Naive B cell (primary cell): ENCODE measurements at regions not wholly inside any gene's neighbourhood (a gene's known extent, or its start where the extent isn't known, plus 50 kb on each side); places are given as distances from the start of the nearest gene placed in this dataset.

Source experiments
- ATAC-seq, 2 donors: fragments of 150-1000 bp; cut with Tn5 transposase; 2 replicates each; pipeline ENCODE4 v1.10.0; 2021; ENCODE audit warnings: low read depth in 2 of 2, mild to moderate bottlenecking in 2 of 2, moderate library complexity in 2 of 2
- DNase-seq: peaks from one replicate; pipeline ENCODE4 v3.0.0; 2022
- H3K27ac Mint-ChIP-seq, 6 donors: one replicate each; pipeline ENCODE4 v1.8.0; 2020 to 2022; ENCODE audit warnings: mild to moderate bottlenecking in 6 of 6, mixed read lengths in 6 of 6, moderate library complexity in 5 of 6, inconsistent platforms in 2 of 6
- H3K27me3 Mint-ChIP-seq, 3 donors: one replicate each; pipeline ENCODE4 v1.8.0; 2021 to 2022; ENCODE audit warnings: mixed read lengths in 3 of 3, mild to moderate bottlenecking in 1 of 3
- H3K36me3 Mint-ChIP-seq, 2 donors: one replicate each; pipeline ENCODE4 v1.8.0; 2020 to 2022; ENCODE audit warnings: mixed read lengths in 2 of 2, inconsistent platforms in 1 of 2, mild to moderate bottlenecking in 1 of 2
- H3K4me1 Mint-ChIP-seq, 3 donors: one replicate each; pipeline ENCODE4 v1.8.0; 2020 to 2022; ENCODE audit warnings: mixed read lengths in 3 of 3, inconsistent platforms in 1 of 3, mild to moderate bottlenecking in 1 of 3, moderate library complexity in 1 of 3
- H3K4me3 Mint-ChIP-seq, 8 donors: one replicate each; pipeline ENCODE4 v1.8.0; 2020 to 2022; ENCODE audit warnings: mild to moderate bottlenecking in 8 of 8, mixed read lengths in 8 of 8, moderate library complexity in 8 of 8, inconsistent platforms in 2 of 8
- H3K9me3 Mint-ChIP-seq, 7 donors: one replicate each; pipeline ENCODE4 v1.8.0; 2020 to 2022; ENCODE audit warnings: mixed read lengths in 7 of 7, mild to moderate bottlenecking in 5 of 7, inconsistent platforms in 2 of 7, moderate library complexity in 1 of 7

DNA sequence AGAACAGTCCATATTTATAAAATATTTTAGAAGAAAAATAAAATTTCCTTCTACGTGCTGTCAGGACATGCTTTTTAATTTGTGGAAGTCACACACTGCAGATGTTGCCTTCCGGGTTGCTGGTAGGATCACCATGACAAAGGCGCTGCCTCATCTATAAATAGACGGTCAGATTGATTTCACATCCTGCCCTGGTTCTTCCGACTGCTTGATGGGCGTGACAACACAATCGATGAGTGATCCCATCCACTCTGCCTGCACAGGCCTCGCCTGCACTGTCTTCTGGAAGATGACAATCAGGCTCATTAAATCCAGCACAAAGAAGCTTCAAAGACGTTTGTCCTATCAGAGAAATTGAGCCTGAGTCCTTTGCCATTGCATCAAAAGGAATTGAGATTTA, 318.9 kb upstream of the TRIB2 start:
- Mint-ChIP-seq H3K27me3 (peaks cover 0 to 5% (median 4%) of the 10 kb centered on the region in 3 donors), H3K36me3 (peaks cover 5 to 8% of the 10 kb centered on the region in 2 donors), H3K27ac (no peak overlapping the region), H3K9me3 (peaks cover 0 to 9% (median 4%) of the 10 kb centered on the region in 7 donors), H3K4me1 (peaks cover 0 to 9% (median 5%) of the 10 kb centered on the region in 3 donors), H3K4me3 (peak overlapping the region in 1 of 8 donors; percentile 66)
- DNase-seq (no peak), ATAC-seq (no peak)

DNA sequence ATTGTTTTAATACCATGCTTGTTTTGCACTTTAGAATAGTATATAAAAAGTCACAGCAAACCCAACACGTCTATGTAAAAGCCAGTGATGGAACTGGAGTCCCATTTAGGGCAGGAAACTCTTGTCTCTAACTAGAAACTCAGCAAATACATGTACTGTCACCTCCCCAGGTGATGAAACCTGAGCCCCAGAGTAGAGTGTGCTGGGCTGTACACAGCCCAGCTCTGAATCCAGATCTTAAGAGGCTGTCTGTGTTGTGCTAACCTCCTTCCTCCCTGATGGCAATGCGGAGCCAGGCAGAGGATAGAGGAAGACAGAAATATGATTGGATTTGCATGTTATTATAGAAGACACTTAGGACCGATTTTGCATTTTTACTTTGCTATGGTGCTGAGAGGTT, 317.5 kb upstream of the TRIB2 start:
- DNase-seq (no peak), ATAC-seq (no peak)
- Mint-ChIP-seq H3K4me3 (no peak overlapping the region), H3K27ac (no peak overlapping the region), H3K9me3 (peaks cover 4 to 16% (median 11%) of the 10 kb centered on the region in 7 donors), H3K27me3 (peaks cover 0 to 5% (median 4%) of the 10 kb centered on the region in 3 donors), H3K36me3 (peaks cover 5 to 16% of the 10 kb centered on the region in 2 donors), H3K4me1 (peaks cover 0 to 9% (median 5%) of the 10 kb centered on the region in 3 donors)

DNA sequence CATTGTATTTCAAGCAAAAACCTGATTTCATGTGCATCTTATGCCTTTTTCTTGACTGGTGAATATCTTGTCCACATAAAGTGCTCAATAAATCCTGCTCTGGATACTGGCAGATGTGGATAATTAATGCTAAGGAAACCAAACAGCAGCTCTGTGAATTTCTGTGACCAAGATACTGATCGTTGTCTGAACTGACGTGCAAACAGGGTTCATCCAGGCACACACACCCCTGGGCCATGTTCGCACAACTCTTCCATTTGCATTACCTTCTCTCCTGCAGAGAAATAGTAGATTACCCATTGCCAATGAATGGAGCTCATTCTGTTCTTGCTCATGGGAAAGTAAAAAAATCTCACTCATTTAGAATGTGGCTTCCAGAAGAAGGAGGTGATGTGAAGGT, 316.2 kb upstream of the TRIB2 start:
- Mint-ChIP-seq H3K27ac (no peak overlapping the region), H3K27me3 (peaks cover 0 to 9% (median 4%) of the 10 kb centered on the region in 3 donors), H3K4me1 (peaks cover 0 to 18% (median 8%) of the 10 kb centered on the region in 3 donors), H3K4me3 (no peak overlapping the region), H3K36me3 (peaks cover 5 to 16% of the 10 kb centered on the region in 2 donors), H3K9me3 (peaks cover 4 to 16% (median 12%) of the 10 kb centered on the region in 7 donors)
- ATAC-seq: no peak
- no peak for DNase-seq

DNA sequence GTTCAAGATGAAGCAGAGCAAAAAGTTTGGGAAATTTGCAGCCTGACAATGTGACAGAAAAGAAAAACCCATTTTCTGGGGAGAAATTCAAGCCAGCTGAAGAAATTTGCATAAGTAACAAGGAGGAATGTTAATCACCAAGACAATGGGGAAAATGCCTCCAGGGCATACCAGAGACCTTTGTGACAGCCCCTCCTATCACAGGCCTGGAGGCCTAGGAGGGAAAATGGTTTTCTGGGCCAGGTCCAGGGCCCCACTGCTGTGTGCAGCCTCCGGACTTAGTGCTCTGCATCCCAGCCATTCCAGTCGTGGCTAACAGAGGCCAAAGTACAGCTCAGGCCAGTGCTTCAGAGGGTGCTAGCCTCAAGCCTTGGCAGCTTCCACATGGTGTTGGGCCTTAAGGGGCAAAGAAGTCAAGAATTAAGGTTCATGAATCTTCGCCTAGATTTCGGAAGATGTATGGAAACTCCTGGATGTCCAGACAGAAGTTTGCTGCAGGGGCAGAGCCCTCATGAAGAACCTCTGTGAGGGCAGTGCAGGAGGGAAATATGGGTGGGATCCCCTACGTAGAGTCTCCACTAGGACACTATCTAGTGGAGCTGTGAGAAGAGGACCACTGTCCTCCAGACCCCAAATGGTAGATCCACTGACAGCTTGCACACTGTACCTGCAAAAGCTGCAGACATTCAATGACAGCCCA, 314.1 kb upstream of the TRIB2 start:
- Mint-ChIP-seq H3K36me3 (peaks cover 5 to 21% of the 10 kb centered on the region in 2 donors), H3K27me3 (peaks cover 4 to 5% (median 4%) of the 10 kb centered on the region in 3 donors), H3K4me3 (no peak overlapping the region), H3K4me1 (peaks cover 0 to 18% (median 8%) of the 10 kb centered on the region in 3 donors), H3K9me3 (peaks cover 4 to 16% (median 12%) of the 10 kb centered on the region in 7 donors), H3K27ac (no peak overlapping the region)
- ATAC-seq (no peak), DNase-seq (no peak)

DNA sequence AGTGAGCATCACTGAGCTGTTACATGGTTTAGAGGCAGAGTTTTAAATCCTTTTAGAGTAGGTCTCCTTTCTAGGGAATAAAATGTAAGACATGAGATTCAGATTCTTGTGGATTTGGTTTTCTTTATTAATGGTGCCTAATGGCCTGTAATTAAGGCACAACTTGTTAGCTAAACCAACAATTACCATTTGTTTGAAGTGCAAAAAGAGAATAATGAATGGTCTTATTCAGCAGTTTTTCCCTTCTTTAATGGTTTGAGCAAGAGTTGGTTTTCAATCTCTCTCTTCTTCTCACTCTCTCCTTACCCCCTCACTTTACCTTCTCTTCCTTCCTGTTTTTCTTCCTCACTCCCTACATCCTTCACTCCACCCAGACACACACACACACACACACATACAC, 312.2 kb upstream of the TRIB2 start:
- peaks cover 4 to 16% (median 12%) of the 10 kb centered on the region in 7 donors for H3K9me3 Mint-ChIP-seq
- peaks cover 0 to 18% (median 8%) of the 10 kb centered on the region in 3 donors for H3K4me1 Mint-ChIP-seq
- peaks cover 5 to 21% of the 10 kb centered on the region in 2 donors for H3K36me3 Mint-ChIP-seq
- H3K27ac Mint-ChIP-seq: peak overlapping the region in 2 of 6 donors; percentile 8 to 76
- H3K27me3 Mint-ChIP-seq: peaks cover 4 to 5% (median 4%) of the 10 kb centered on the region in 3 donors
- no peak for DNase-seq
- no peak for ATAC-seq
- no peak overlapping the region for H3K4me3 Mint-ChIP-seq

DNA sequence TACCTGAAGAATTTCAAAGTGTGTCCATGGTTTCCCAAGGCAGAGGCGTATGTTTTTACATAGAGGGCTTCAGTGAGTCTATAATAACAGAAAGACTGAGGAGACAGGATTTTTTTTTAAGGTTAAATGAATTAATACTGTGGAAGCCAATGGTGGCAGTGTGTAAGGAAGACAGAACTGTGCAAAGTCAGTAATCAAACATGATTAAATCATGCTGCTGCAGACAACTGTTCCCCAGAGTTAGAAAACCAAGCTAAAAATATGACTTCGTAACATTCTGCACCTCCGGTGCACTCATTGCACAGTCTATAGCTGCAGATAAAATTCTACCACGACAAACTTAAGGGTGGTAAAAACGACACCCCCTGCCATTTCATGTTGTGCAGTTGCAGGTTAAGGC, 309.6 kb upstream of the TRIB2 start:
- H3K4me3 Mint-ChIP-seq: no peak overlapping the region
- ATAC-seq (no peak), DNase-seq (no peak)
- H3K4me1 Mint-ChIP-seq: peaks cover 3 to 13% (median 3%) of the 10 kb centered on the region in 3 donors
- H3K36me3 Mint-ChIP-seq: peaks cover 2 to 16% of the 10 kb centered on the region in 2 donors
- peaks cover 2 to 22% (median 13%) of the 10 kb centered on the region in 7 donors for H3K9me3 Mint-ChIP-seq
- no peak overlapping the region for H3K27ac Mint-ChIP-seq
- H3K27me3 Mint-ChIP-seq: peaks cover 0 to 5% (median 4%) of the 10 kb centered on the region in 3 donors

DNA sequence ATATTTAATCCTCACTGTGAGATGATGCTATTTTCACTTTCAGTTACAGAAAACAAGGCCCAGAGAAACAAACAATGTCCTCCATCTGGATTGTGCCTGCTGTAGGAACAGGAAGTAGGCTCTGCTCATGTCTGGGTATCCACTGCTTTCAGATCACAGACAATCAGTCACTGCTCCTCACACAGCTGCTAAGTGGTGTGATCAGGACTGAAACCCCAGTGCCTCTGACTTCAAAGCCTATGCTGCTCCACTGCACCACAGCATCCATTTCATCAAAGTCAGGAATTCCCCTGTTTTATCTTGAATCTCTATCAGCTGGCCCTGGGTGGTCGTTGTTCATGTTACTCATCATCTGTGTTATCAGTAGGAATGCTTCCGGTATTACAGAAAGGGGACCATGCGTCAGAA, 303.8 kb upstream of the TRIB2 start:
- no peak overlapping the region for H3K4me3 Mint-ChIP-seq
- H3K4me1 Mint-ChIP-seq: peaks cover 21 to 36% (median 29%) of the 10 kb centered on the region in 3 donors
- DNase-seq (no peak), ATAC-seq (peak; percentile 72 to 84)
- no peaks in the 10 kb centered on the region for H3K36me3 Mint-ChIP-seq
- H3K9me3 Mint-ChIP-seq: peaks cover 0 to 10% (median 0%) of the 10 kb centered on the region in 7 donors
- H3K27ac Mint-ChIP-seq: peak overlapping the region in 2 of 6 donors; percentile 11 to 49
- H3K27me3 Mint-ChIP-seq: no peaks in the 10 kb centered on the region

DNA sequence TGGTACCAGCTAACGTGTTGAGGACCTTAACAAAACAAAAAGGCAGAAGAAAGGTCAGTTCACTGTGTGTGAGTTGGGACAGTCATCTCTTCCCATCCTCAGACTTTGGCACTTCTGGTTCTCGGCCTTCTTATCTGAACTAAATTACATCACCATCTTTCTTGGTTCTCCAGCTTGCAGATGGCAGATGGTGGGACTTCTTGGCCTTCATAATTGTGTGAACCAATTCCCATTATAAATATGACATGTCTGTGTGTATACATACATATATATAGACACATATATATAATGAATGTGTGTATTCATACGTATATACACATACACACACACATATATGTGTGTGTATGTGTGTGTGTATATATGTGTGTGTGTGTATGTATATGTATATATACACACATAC, 301.2 kb upstream of the TRIB2 start:
- peaks cover 0 to 10% (median 0%) of the 10 kb centered on the region in 7 donors for H3K9me3 Mint-ChIP-seq
- H3K36me3 Mint-ChIP-seq: no peaks in the 10 kb centered on the region
- no peak overlapping the region for H3K4me3 Mint-ChIP-seq
- H3K4me1 Mint-ChIP-seq: peaks cover 21 to 36% (median 29%) of the 10 kb centered on the region in 3 donors
- DNase-seq (no peak), ATAC-seq (no peak)
- no peaks in the 10 kb centered on the region for H3K27me3 Mint-ChIP-seq
- H3K27ac Mint-ChIP-seq: peak overlapping the region in 1 of 6 donors; percentile 20

DNA sequence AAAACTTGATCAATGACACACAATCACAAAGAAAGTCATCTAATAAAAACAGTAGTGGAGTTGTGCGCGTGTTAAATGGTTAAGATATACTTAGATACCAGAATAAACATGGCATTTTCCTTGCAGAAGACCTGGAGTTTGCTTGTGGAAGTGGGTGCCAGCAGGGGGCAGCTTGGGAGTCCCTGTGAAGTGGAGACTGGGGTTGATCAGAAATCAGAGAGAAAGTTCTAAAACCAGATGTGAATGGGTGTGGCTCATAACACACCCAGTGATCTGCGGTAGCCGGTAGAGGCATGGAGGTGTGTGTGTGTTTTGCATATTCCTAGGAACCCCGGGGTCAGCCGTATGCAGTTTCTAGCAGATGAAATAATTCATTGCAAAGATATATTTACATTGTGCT, 300.1 kb upstream of the TRIB2 start:
- peaks cover 21 to 36% (median 35%) of the 10 kb centered on the region in 3 donors for H3K4me1 Mint-ChIP-seq
- peak overlapping the region in 3 of 8 donors; percentile 17 to 34 (median 34) for H3K4me3 Mint-ChIP-seq
- H3K27ac Mint-ChIP-seq: peak overlapping the region in 4 of 6 donors; percentile 2 to 63 (median 28)

DNA sequence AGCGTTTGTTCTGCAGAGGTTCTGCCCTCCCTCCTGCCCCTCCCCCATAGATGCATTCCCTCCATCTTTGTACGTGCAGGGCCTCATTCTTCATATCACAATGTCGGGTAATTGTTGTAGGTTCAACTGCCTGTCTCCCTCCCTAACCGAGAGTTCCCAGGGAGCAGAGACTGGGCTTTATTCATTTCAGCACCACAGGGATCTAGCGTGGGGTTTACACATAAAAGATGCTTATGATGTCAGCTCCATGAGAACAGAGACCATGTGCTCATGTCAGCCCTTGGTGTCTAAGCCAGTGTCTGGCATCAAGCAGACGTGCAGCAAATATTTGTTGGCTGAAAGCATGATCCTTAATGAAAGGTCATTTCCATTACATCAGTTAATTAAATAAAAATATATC, 298.9 kb upstream of the TRIB2 start:
- no peak for DNase-seq
- no peak for ATAC-seq
- Mint-ChIP-seq H3K36me3 (no peaks in the 10 kb centered on the region), H3K9me3 (peaks cover 0 to 1% (median 0%) of the 10 kb centered on the region in 7 donors), H3K4me3 (no peak overlapping the region), H3K27me3 (no peaks in the 10 kb centered on the region), H3K27ac (no peak overlapping the region), H3K4me1 (peaks cover 17 to 27% (median 27%) of the 10 kb centered on the region in 3 donors)

More for the DNA sequence above, 300.1 kb upstream of the TRIB2 start:
- ATAC-seq: peak; percentile 64 to 68
- H3K9me3 Mint-ChIP-seq: peaks cover 0 to 4% (median 0%) of the 10 kb centered on the region in 7 donors
- peak; percentile 21 for DNase-seq
- no peaks in the 10 kb centered on the region for H3K27me3 Mint-ChIP-seq
- no peaks in the 10 kb centered on the region for H3K36me3 Mint-ChIP-seq

DNA sequence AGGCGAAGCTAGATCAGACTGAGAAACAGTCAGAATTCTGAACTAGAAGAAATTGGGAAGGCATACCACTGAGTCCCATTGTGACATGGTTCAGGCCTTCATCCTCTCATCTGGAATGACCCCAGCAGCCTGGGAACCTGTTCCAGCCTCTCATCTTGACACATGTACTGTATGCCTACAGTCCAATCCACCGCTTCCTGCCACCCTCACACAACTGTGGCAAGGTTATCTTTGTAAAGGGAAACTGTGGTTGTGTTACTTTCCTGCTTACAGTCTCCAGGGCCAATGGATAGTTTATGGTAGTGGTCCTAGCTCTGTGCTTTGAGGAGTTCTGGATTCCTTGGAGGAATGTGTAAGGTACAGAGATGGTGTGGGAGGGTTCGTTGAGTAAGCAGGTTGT, 296.9 kb upstream of the TRIB2 start:
- no peak overlapping the region for H3K27ac Mint-ChIP-seq
- H3K36me3 Mint-ChIP-seq: no peaks in the 10 kb centered on the region
- ATAC-seq (no peak), DNase-seq (no peak)
- peaks cover 0 to 1% (median 0%) of the 10 kb centered on the region in 7 donors for H3K9me3 Mint-ChIP-seq
- H3K4me1 Mint-ChIP-seq: peaks cover 13 to 22% (median 22%) of the 10 kb centered on the region in 3 donors
- H3K4me3 Mint-ChIP-seq: no peak overlapping the region
- no peaks in the 10 kb centered on the region for H3K27me3 Mint-ChIP-seq

DNA sequence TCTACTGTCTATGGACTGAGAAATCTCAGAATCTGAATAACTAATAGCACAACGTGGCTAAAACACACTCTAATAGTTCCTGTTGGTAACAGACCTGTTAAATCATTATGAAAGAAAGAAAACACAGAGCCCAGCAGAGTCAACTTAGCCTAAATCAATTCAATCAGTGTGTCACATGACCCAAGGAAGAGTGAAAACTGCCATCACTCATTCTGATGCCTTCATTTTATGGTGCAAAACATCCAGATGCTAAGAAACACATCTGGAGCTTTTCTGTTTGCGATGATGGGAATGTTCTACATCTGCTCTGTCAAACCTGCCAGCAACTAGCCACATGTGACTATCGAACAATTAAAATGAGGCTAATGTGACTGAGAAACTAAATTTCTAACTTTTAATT, 295.7 kb upstream of the TRIB2 start:
- Mint-ChIP-seq H3K9me3 (peaks cover 0 to 1% (median 0%) of the 10 kb centered on the region in 7 donors), H3K4me3 (no peak overlapping the region), H3K36me3 (no peaks in the 10 kb centered on the region), H3K27me3 (no peaks in the 10 kb centered on the region), H3K27ac (no peak overlapping the region), H3K4me1 (peaks cover 9 to 20% (median 19%) of the 10 kb centered on the region in 3 donors)
- ATAC-seq (no peak), DNase-seq (no peak)

DNA sequence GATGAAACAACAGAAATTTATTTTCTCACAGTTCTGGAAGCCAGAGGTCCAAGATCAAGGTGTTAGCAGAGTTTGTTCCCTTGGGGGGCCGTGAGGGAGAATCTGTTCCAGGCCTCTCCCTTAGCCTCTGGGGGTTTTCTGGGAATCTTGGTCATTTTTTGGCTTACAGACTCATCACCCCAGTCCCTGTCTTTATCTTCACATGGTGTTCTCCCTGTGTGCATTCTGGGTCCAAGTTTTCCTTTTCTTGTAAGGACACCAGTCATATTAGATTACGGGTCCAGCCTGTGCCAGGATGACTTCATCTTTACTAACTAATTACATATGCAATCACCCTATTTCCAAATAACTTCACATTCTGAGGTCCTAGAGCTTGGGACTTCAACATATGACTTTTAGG, 292.5 kb upstream of the TRIB2 start:
- peaks cover 2 to 6% (median 5%) of the 10 kb centered on the region in 3 donors for H3K4me1 Mint-ChIP-seq

DNA sequence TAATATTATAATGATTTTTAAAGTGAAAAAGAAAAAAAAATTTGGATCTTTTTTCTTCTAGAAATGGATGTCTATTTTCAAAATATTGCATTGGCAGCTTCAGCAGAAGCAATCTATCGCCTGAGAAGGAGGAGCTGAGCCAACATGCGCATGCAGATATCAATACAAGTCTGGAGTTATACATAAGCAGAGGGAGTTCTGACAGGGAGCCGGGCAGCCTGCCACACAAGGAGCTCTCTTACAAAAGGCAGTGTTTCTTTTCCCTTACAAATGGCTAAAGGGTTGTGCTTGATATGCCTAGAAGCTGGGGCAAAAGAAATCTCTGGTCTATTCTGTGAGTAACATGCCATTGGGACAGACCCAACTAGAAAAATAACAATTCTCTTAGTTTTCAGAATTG, 291.9 kb upstream of the TRIB2 start:
- no peak for ATAC-seq
- DNase-seq: no peak
- no peak overlapping the region for H3K4me3 Mint-ChIP-seq
- H3K36me3 Mint-ChIP-seq: no peaks in the 10 kb centered on the region
- H3K27ac Mint-ChIP-seq: no peak overlapping the region
- H3K27me3 Mint-ChIP-seq: no peaks in the 10 kb centered on the region
- H3K4me1 Mint-ChIP-seq: peaks cover 2 to 6% (median 5%) of the 10 kb centered on the region in 3 donors
- H3K9me3 Mint-ChIP-seq: no peaks in the 10 kb centered on the region

More for the DNA sequence above, 292.5 kb upstream of the TRIB2 start:
- no peaks in the 10 kb centered on the region for H3K36me3 Mint-ChIP-seq
- DNase-seq: no peak
- no peak overlapping the region for H3K27ac Mint-ChIP-seq
- H3K9me3 Mint-ChIP-seq: no peaks in the 10 kb centered on the region
- H3K4me3 Mint-ChIP-seq: no peak overlapping the region
- no peaks in the 10 kb centered on the region for H3K27me3 Mint-ChIP-seq
- no peak for ATAC-seq
